T-cell (primary cell): ENCODE measurements at regions not wholly inside any gene's neighbourhood (a gene's known extent, or its start where the extent isn't known, plus 50 kb on each side); places are given as distances from the start of the nearest gene placed in this dataset.

ENCODE experiments used
- ATAC-seq, 4 experiments: fragments of 200-7000 bp in 3 of 4; fragments of 150-1000 bp in 1 of 4; cut with Tn5 transposase; replicated peaks in 1 of 4; 1 replicate in 3 of 4; 2 replicates in 1 of 4; pipeline ENCODE4 v1.10.0; 2021; ENCODE audit warnings: moderate library complexity in 3 of 4, mild to moderate bottlenecking in 2 of 4, moderate number of reproducible peaks in 1 of 4
- CTCF ChIA-PET, 2 donors: fragments of 300-600 bp; sonication (Branson Sonifier 250); formaldehyde crosslinking; loops; one replicate each; lab custom pipeline; 2022; ENCODE audit warnings: antibody characterized with exemption in 2 of 2; lab: Charles Lee
- POLR2A ChIA-PET, 2 donors: fragments of 300-600 bp; sonication (Branson Sonifier 250); formaldehyde crosslinking; loops; one replicate each; lab custom pipeline; 2022; ENCODE audit warnings: antibody characterized with exemption in 2 of 2; lab: Charles Lee
- DNase-seq, 35 experiments: peaks; one replicate each; pipeline versions ENCODE4 v3.0.0 to v3.0.0-alpha.2; 2013 to 2023
- H3K27ac ChIP-seq: one replicate; pipeline ENCODE4 v1.5.1; 2013; ENCODE audit warnings: low read length
- H3K27me3 ChIP-seq, 2 experiments: replicated peaks in 1 of 2; 1 replicate in 1 of 2; 2 replicates in 1 of 2; pipeline versions ENCODE4 v1.6.1 to v1.7.0; 2013; ENCODE audit warnings: low read length in 1 of 2, mixed read lengths in 1 of 2; ENCODE audit not compliant: control insufficient read depth in 2 of 2, insufficient read depth in 2 of 2; ENCODE audit errors: extremely low read depth in 1 of 2
- H3K36me3 ChIP-seq, 2 donors: 1 replicate in 1 of 2; 2 replicates in 1 of 2; pipeline versions ENCODE4 v1.6.1 to v1.7.0; 2013; ENCODE audit warnings: low read length in 1 of 2; ENCODE audit not compliant: control insufficient read depth in 2 of 2, insufficient read depth in 1 of 2; ENCODE audit errors: extremely low read depth in 1 of 2
- H3K4me1 ChIP-seq, 2 experiments: 1 replicate in 1 of 2; 2 replicates in 1 of 2; pipeline versions ENCODE4 v1.6.1 to v1.7.0; 2013; ENCODE audit warnings: low read length in 2 of 2, mixed read lengths in 1 of 2; ENCODE audit not compliant: insufficient read depth in 2 of 2, control insufficient read depth in 1 of 2; ENCODE audit errors: extremely low read depth in 1 of 2
- H3K4me3 ChIP-seq, 2 donors: 1 replicate in 1 of 2; 2 replicates in 1 of 2; pipeline versions ENCODE4 v1.5.1 to v1.7.0; 2013; ENCODE audit warnings: mild to moderate bottlenecking in 2 of 2, low read length in 1 of 2, moderate library complexity in 1 of 2; ENCODE audit not compliant: control insufficient read depth in 1 of 2; ENCODE audit errors: extremely low read depth in 1 of 2
- H3K9me3 ChIP-seq: 2 replicates; pipeline ENCODE4 v1.7.0; 2013
- H3K27ac Mint-ChIP-seq, 2 donors: one replicate each; pipeline ENCODE4 v1.8.0; 2020 to 2021; ENCODE audit warnings: mild to moderate bottlenecking in 2 of 2, mixed read lengths in 2 of 2
- H3K27me3 Mint-ChIP-seq, 2 donors: one replicate each; pipeline ENCODE4 v1.8.0; 2021 to 2022; ENCODE audit warnings: mixed read lengths in 2 of 2
- H3K36me3 Mint-ChIP-seq: one replicate; pipeline ENCODE4 v1.8.0; 2021; ENCODE audit warnings: mixed read lengths
- H3K4me1 Mint-ChIP-seq, 3 donors: one replicate each; pipeline ENCODE4 v1.8.0; 2020 to 2022; ENCODE audit warnings: mixed read lengths in 3 of 3, mild to moderate bottlenecking in 1 of 3
- H3K4me3 Mint-ChIP-seq, 3 donors: one replicate each; pipeline ENCODE4 v1.8.0; 2020 to 2022; ENCODE audit warnings: mild to moderate bottlenecking in 3 of 3, mixed read lengths in 3 of 3, moderate library complexity in 3 of 3
- H3K9me3 Mint-ChIP-seq, 3 donors: one replicate each; pipeline ENCODE4 v1.8.0; 2020 to 2022; ENCODE audit warnings: mixed read lengths in 3 of 3
- WGBS: methylation state at CpG from one replicate; pipeline ENCODE4 v1.1.5; 2013; ENCODE audit warnings: missing lambda C conversion rate; ENCODE audit not compliant: insufficient coverage; 5-methylcytosine and 5-hydroxymethylcytosine counted together

GRCh38 chr2:66775730-66776422 lies 341.0 kb downstream of the MEIS1 start:
- ChIA-PET POLR2A (no interaction called here), CTCF (no interaction called here)
- ATAC-seq: no peak
- Histone ChIP-seq H3K27me3 (no peaks in the 10 kb centered on the region), H3K9me3 (no peaks in the 10 kb centered on the region), H3K4me3 (no peak overlapping the region), H3K4me1 (no peaks in the 10 kb centered on the region), H3K27ac (no peak overlapping the region), H3K36me3 (no peaks in the 10 kb centered on the region)
- no peak overlapping the region for H3K27ac Mint-ChIP-seq
- no peaks in the 10 kb centered on the region for H3K36me3 Mint-ChIP-seq
- no peaks in the 10 kb centered on the region for H3K4me1 Mint-ChIP-seq
- WGBS: 43% methylated on average over 1 of the region's 4 CpGs
- no peaks in the 10 kb centered on the region for H3K27me3 Mint-ChIP-seq
- peaks cover 0 to 12% (median 11%) of the 10 kb centered on the region in 3 donors for H3K9me3 Mint-ChIP-seq
- H3K4me3 Mint-ChIP-seq: no peak overlapping the region
- no peak for DNase-seq

- ChIA-PET POLR2A (no interaction called here), CTCF (no interaction called here)
- Histone ChIP-seq H3K4me1 (no peaks in the 10 kb centered on the region), H3K27me3 (no peaks in the 10 kb centered on the region), H3K27ac (no peak overlapping the region), H3K9me3 (no peaks in the 10 kb centered on the region), H3K4me3 (no peak overlapping the region), H3K36me3 (no peaks in the 10 kb centered on the region)
- 39% methylated on average over 2 of the region's 4 CpGs for WGBS
- ATAC-seq: no peak
- Mint-ChIP-seq H3K27ac (no peak overlapping the region), H3K4me3 (no peak overlapping the region), H3K36me3 (no peaks in the 10 kb centered on the region), H3K9me3 (peaks cover 0 to 19% (median 17%) of the 10 kb centered on the region in 3 donors), H3K27me3 (no peaks in the 10 kb centered on the region), H3K4me1 (no peaks in the 10 kb centered on the region)
- DNase-seq: no peak
Measured at GRCh38 chr2:66781804-66782203, 346.9 kb downstream of the MEIS1 start.

GRCh38 chr2:66782780-66783361 lies 347.9 kb downstream of the MEIS1 start:
- CTCF ChIA-PET: no interaction called here
- 95% methylated on average over 4 of the region's 7 CpGs for WGBS
- H3K27ac Mint-ChIP-seq: no peak overlapping the region

GRCh38 chr2:66789741-66790140 lies 354.8 kb downstream of the MEIS1 start:
- Mint-ChIP-seq H3K27me3 (no peaks in the 10 kb centered on the region), H3K27ac (no peak overlapping the region), H3K4me1 (no peaks in the 10 kb centered on the region), H3K4me3 (no peak overlapping the region), H3K9me3 (peaks cover 0 to 3% (median 0%) of the 10 kb centered on the region in 3 donors), H3K36me3 (no peaks in the 10 kb centered on the region)
- no peak for DNase-seq
- Histone ChIP-seq H3K36me3 (no peaks in the 10 kb centered on the region), H3K9me3 (no peaks in the 10 kb centered on the region), H3K4me1 (no peaks in the 10 kb centered on the region), H3K27me3 (no peaks in the 10 kb centered on the region), H3K27ac (no peak overlapping the region), H3K4me3 (no peak overlapping the region)
- ChIA-PET POLR2A (no interaction called here), CTCF (no interaction called here)
- 73% methylated on average over 5 of the region's 5 CpGs for WGBS
- ATAC-seq: no peak

More at GRCh38 chr2:66782780-66783361, 347.9 kb downstream of the MEIS1 start:
- DNase-seq (no peak), ATAC-seq (no peak)
- H3K36me3 Mint-ChIP-seq: no peaks in the 10 kb centered on the region
- no peaks in the 10 kb centered on the region for H3K27me3 ChIP-seq
- no peaks in the 10 kb centered on the region for H3K4me1 Mint-ChIP-seq
- H3K4me3 ChIP-seq: no peak overlapping the region
- POLR2A ChIA-PET: no interaction called here
- no peak overlapping the region for H3K4me3 Mint-ChIP-seq
- no peaks in the 10 kb centered on the region for H3K4me1 ChIP-seq
- H3K27me3 Mint-ChIP-seq: no peaks in the 10 kb centered on the region
- peaks cover 0 to 19% (median 10%) of the 10 kb centered on the region in 3 donors for H3K9me3 Mint-ChIP-seq
- H3K27ac ChIP-seq: no peak overlapping the region
- H3K36me3 ChIP-seq: no peaks in the 10 kb centered on the region
- no peaks in the 10 kb centered on the region for H3K9me3 ChIP-seq

GRCh38 chr2:66790651-66791181 lies 355.8 kb downstream of the MEIS1 start:
- Mint-ChIP-seq H3K4me3 (no peak overlapping the region), H3K27me3 (no peaks in the 10 kb centered on the region), H3K4me1 (no peaks in the 10 kb centered on the region), H3K36me3 (no peaks in the 10 kb centered on the region), H3K27ac (no peak overlapping the region), H3K9me3 (no peaks in the 10 kb centered on the region)
- ATAC-seq (no peak), DNase-seq (no peak)
- POLR2A ChIA-PET: interaction anchor here in 1 of 2 donors (0.6 kb wide), 1 partner anchor 11 kb away, joined by 3 read pairs; no protein-coding TSS in a partner anchor
- H3K4me1 ChIP-seq: no peaks in the 10 kb centered on the region
- CTCF ChIA-PET: no interaction called here
- H3K27ac ChIP-seq: no peak overlapping the region
- no peaks in the 10 kb centered on the region for H3K27me3 ChIP-seq
- H3K9me3 ChIP-seq: no peaks in the 10 kb centered on the region
- no peak overlapping the region for H3K4me3 ChIP-seq
- H3K36me3 ChIP-seq: no peaks in the 10 kb centered on the region
- WGBS: 67% methylated on average over 1 of the region's 1 CpG

- POLR2A ChIA-PET: no interaction called here
- H3K9me3 Mint-ChIP-seq: no peaks in the 10 kb centered on the region
- no peaks in the 10 kb centered on the region for H3K27me3 Mint-ChIP-seq
- H3K4me3 Mint-ChIP-seq: no peak overlapping the region
- H3K4me1 ChIP-seq: no peaks in the 10 kb centered on the region
- 81% methylated on average over 3 of the region's 8 CpGs for WGBS
- H3K27me3 ChIP-seq: no peaks in the 10 kb centered on the region
- ATAC-seq (no peak), DNase-seq (no peak)
- CTCF ChIA-PET: no interaction called here
- no peak overlapping the region for H3K27ac ChIP-seq
- no peak overlapping the region for H3K27ac Mint-ChIP-seq
- no peak overlapping the region for H3K4me3 ChIP-seq
- no peaks in the 10 kb centered on the region for H3K9me3 ChIP-seq
- no peaks in the 10 kb centered on the region for H3K4me1 Mint-ChIP-seq
- no peaks in the 10 kb centered on the region for H3K36me3 Mint-ChIP-seq
- H3K36me3 ChIP-seq: no peaks in the 10 kb centered on the region
Measured at GRCh38 chr2:66794070-66794469, 359.1 kb downstream of the MEIS1 start.
